MM.1S (cell line): ENCODE measurements at regions not wholly inside any gene's neighbourhood (a gene's known extent, or its start where the extent isn't known, plus 50 kb on each side); places are given as distances from the start of the nearest gene placed in this dataset.

ENCODE experiments used
- EZH2 ChIP-seq: fragments of 300-600 bp; sonication (generic); optimal IDR thresholded peaks from 2 replicates; pipeline ENCODE3; 2017; ENCODE audit warnings: low read depth, mild to moderate bottlenecking, antibody characterized with exemption, low read length, mixed read lengths
- EZH2phosphoT487 ChIP-seq: fragments of 300-600 bp; sonication (generic); IDR thresholded peaks from 2 replicates; pipeline ENCODE4 v1.6.1; 2018; ENCODE audit warnings: antibody characterized with exemption, low read length
- TF ChIP-seq, protein P1 (sequence below): fragments of 300-600 bp; sonication (generic); IDR thresholded peaks from 2 replicates; pipeline ENCODE4 v1.5.1; 2016; ENCODE audit warnings: antibody characterized with exemption, low read length, mixed read lengths

DNA sequence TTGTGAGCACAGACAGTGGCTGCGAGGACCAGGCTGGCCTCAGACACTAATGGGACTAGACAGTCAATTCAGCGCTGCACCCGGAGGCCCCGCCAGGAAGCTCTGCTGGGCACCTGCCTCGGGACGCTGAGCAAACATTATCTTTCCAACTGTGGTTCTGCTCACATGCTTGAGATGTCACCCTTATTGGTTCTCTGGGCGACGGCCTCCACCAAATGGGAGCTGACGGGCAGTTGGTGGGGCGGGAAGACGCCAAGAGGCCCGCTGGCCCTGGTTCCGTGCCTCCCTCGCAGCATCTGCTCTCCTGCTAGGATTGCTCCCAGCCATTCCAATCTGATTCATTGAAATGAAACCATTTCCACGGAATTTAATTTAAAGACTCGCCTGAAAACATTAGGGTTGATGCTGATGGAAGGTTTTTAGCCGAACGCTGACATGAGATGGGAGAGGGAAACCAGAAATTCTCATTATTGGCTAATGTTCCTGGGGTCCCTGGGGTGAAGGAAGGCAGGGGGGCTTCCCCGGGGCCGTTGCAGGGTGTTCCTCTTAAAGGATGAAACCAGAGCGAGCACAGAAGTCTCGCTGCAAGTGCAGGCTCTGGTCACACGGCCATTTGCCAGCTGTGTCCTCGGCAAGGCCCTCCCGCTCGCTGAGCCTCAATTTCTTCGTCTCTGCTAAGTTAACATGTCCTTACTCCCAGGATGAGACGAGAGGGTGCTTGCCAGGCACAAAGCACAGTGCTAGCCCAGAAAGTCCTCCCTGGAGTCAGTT, 512.2 kb downstream of the NPHP4 start:
- TF ChIP-seq, protein P1, sequence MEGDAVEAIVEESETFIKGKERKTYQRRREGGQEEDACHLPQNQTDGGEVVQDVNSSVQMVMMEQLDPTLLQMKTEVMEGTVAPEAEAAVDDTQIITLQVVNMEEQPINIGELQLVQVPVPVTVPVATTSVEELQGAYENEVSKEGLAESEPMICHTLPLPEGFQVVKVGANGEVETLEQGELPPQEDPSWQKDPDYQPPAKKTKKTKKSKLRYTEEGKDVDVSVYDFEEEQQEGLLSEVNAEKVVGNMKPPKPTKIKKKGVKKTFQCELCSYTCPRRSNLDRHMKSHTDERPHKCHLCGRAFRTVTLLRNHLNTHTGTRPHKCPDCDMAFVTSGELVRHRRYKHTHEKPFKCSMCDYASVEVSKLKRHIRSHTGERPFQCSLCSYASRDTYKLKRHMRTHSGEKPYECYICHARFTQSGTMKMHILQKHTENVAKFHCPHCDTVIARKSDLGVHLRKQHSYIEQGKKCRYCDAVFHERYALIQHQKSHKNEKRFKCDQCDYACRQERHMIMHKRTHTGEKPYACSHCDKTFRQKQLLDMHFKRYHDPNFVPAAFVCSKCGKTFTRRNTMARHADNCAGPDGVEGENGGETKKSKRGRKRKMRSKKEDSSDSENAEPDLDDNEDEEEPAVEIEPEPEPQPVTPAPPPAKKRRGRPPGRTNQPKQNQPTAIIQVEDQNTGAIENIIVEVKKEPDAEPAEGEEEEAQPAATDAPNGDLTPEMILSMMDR, result no peak
- TF ChIP-seq EZH2 (no peak), EZH2phosphoT487 (no peak)
